H9 (cell line): ENCODE measurements at regions not wholly inside any gene's neighbourhood (a gene's known extent, or its start where the extent isn't known, plus 50 kb on each side); places are given as distances from the start of the nearest gene placed in this dataset.

Source experiments
- DNase-seq: peaks from one replicate; pipeline ENCODE4 v3.0.0-alpha.2; 2017
- H2AFZ ChIP-seq: one replicate; pipeline ENCODE4 v1.6.1; 2013; ENCODE audit warnings: mild to moderate bottlenecking, low read length, control low read depth, moderate library complexity
- H2AK5ac ChIP-seq: 2 replicates; pipeline ENCODE4 v1.6.1; 2013; ENCODE audit warnings: low read length, control low read depth, mixed read lengths; ENCODE audit not compliant: insufficient read length
- H2BK120ac ChIP-seq: one replicate; pipeline ENCODE4 v1.6.1; 2013; ENCODE audit warnings: low read depth, mild to moderate bottlenecking, low read length, control low read depth, inconsistent platforms; ENCODE audit not compliant: poor library complexity, severe bottlenecking
- H2BK12ac ChIP-seq: 2 replicates; pipeline ENCODE4 v1.6.1; 2013; ENCODE audit warnings: low read length, control low read depth, mixed read lengths, low read depth; ENCODE audit not compliant: insufficient read length
- H2BK15ac ChIP-seq: 2 replicates; pipeline ENCODE4 v1.6.1; 2013; ENCODE audit warnings: low read depth, low read length, control low read depth
- H2BK20ac ChIP-seq: one replicate; pipeline ENCODE4 v1.6.1; 2013; ENCODE audit warnings: low read depth, mild to moderate bottlenecking, low read length, control low read depth, inconsistent platforms; ENCODE audit not compliant: poor library complexity, severe bottlenecking
- H2BK5ac ChIP-seq: 2 replicates; pipeline ENCODE4 v1.6.1; 2013; ENCODE audit warnings: low read length, control low read depth, mixed read lengths; ENCODE audit not compliant: insufficient read length
- H3K14ac ChIP-seq: 2 replicates; pipeline ENCODE4 v1.6.1; 2013; ENCODE audit warnings: low read length, control low read depth; ENCODE audit not compliant: insufficient read depth
- H3K18ac ChIP-seq: 2 replicates; pipeline ENCODE4 v1.6.1; 2013; ENCODE audit warnings: low read depth, mild to moderate bottlenecking, mixed read lengths, low read length, control low read depth; ENCODE audit not compliant: insufficient read length
- H3K23ac ChIP-seq: 2 replicates; pipeline ENCODE4 v1.6.1; 2013; ENCODE audit warnings: low read length, control low read depth, mixed read lengths, low read depth; ENCODE audit not compliant: insufficient read length
- H3K23me2 ChIP-seq: 2 replicates; pipeline ENCODE4 v1.6.1; 2013; ENCODE audit warnings: low read depth, mild to moderate bottlenecking, mixed read lengths, low read length, control low read depth; ENCODE audit not compliant: insufficient read length, poor library complexity, severe bottlenecking
- H3K27ac ChIP-seq: 2 replicates; pipeline ENCODE4 v1.5.1; 2013; ENCODE audit warnings: low read length, control low read depth, mixed read lengths, low read depth; ENCODE audit not compliant: insufficient read length
- H3K27me3 ChIP-seq: 2 replicates; pipeline ENCODE4 v1.6.1; 2013; ENCODE audit warnings: low read length, control low read depth, inconsistent platforms; ENCODE audit not compliant: insufficient read depth
- H3K4ac ChIP-seq: 2 replicates; pipeline ENCODE4 v1.6.1; 2013; ENCODE audit warnings: low read depth, mild to moderate bottlenecking, control low read depth, inconsistent platforms, low read length, moderate library complexity
- H3K4me1 ChIP-seq: 2 replicates; pipeline ENCODE4 v1.6.1; 2013; ENCODE audit warnings: low read length, control low read depth, inconsistent platforms; ENCODE audit not compliant: insufficient read depth
- H3K4me2 ChIP-seq: 2 replicates; pipeline ENCODE4 v1.6.1; 2013; ENCODE audit warnings: low read length, control low read depth, mixed read lengths; ENCODE audit not compliant: insufficient read length, insufficient read depth
- H3K56ac ChIP-seq: 2 replicates; pipeline ENCODE4 v1.6.1; 2013; ENCODE audit warnings: low read depth, mild to moderate bottlenecking, mixed read lengths, low read length, control low read depth; ENCODE audit not compliant: insufficient read length
- H3K79me1 ChIP-seq: 2 replicates; pipeline ENCODE4 v1.6.1; 2013; ENCODE audit warnings: low read depth, mild to moderate bottlenecking, moderate library complexity, low read length, control low read depth, inconsistent platforms; ENCODE audit not compliant: insufficient read depth, poor library complexity, severe bottlenecking
- H3K79me2 ChIP-seq: 2 replicates; pipeline ENCODE4 v1.6.1; 2013; ENCODE audit warnings: low read length, control low read depth, inconsistent platforms; ENCODE audit not compliant: insufficient read depth
- H3K9ac ChIP-seq: 2 replicates; pipeline ENCODE4 v1.6.1; 2013; ENCODE audit warnings: low read length, control low read depth, mixed read lengths; ENCODE audit not compliant: insufficient read length; ENCODE audit errors: extremely low read depth
- H3K9me3 ChIP-seq: one replicate; pipeline ENCODE4 v1.6.1; 2013; ENCODE audit warnings: low read depth, low read length, inconsistent platforms; ENCODE audit not compliant: control insufficient read depth
- H3T11ph ChIP-seq: one replicate; pipeline ENCODE4 v1.6.1; 2013; ENCODE audit warnings: mild to moderate bottlenecking, low read length, control low read depth, inconsistent platforms
- H4K20me1 ChIP-seq: one replicate; pipeline ENCODE4 v1.6.1; 2013; ENCODE audit not compliant: control insufficient read depth, insufficient read length, insufficient read depth
- H4K5ac ChIP-seq: 2 replicates; pipeline ENCODE4 v1.6.1; 2013; ENCODE audit warnings: low read depth, mild to moderate bottlenecking, mixed read lengths, low read length, control low read depth; ENCODE audit not compliant: insufficient read length
- H4K8ac ChIP-seq: replicated peaks from 2 replicates; pipeline ENCODE4 v1.6.1; 2013; ENCODE audit warnings: low read length, control low read depth, mixed read lengths, low read depth; ENCODE audit not compliant: insufficient read length
- H4K91ac ChIP-seq: 2 replicates; pipeline ENCODE4 v1.6.1; 2013; ENCODE audit warnings: low read depth, mild to moderate bottlenecking, moderate library complexity, mixed read lengths, low read length, control low read depth; ENCODE audit not compliant: insufficient read length
- H3K27ac Mint-ChIP-seq, 3 experiments: 2 replicates in 2 of 3; 3 replicates in 1 of 3; pipeline ENCODE4 v1.8.0; 2020 to 2021; ENCODE audit warnings: mixed read lengths in 3 of 3, mild to moderate bottlenecking in 1 of 3, moderate library complexity in 1 of 3
- H3K27me3 Mint-ChIP-seq: 2 replicates; pipeline ENCODE4 v1.8.0; 2021; ENCODE audit warnings: low read depth, mild to moderate bottlenecking, moderate library complexity, mixed read lengths
- H3K36me3 Mint-ChIP-seq, 3 experiments: 2 replicates in 2 of 3; 3 replicates in 1 of 3; pipeline ENCODE4 v1.8.0; 2020 to 2021; ENCODE audit warnings: low read depth in 3 of 3, mixed read lengths in 3 of 3; ENCODE audit not compliant: insufficient read depth in 1 of 3
- H3K4me1 Mint-ChIP-seq, 2 experiments: 2 replicates each; pipeline ENCODE4 v1.8.0; 2020; ENCODE audit warnings: mixed read lengths in 2 of 2
- H3K4me3 Mint-ChIP-seq, 2 experiments: 2 replicates in 1 of 2; 3 replicates in 1 of 2; pipeline ENCODE4 v1.8.0; 2020 to 2021; ENCODE audit warnings: mild to moderate bottlenecking in 2 of 2, mixed read lengths in 2 of 2, moderate library complexity in 1 of 2
- H3K9me3 Mint-ChIP-seq, 2 experiments: 2 replicates in 1 of 2; 3 replicates in 1 of 2; pipeline ENCODE4 v1.8.0; 2020; ENCODE audit warnings: mild to moderate bottlenecking in 2 of 2, mixed read lengths in 2 of 2, moderate library complexity in 1 of 2
- WGBS: extraction: QIAGEN DNeasy Blood & Tissue Kit; methylation state at CpG from one replicate; pipeline ENCODE4 v1.1.7; 2013; ENCODE audit warnings: missing lambda C conversion rate, low lambda C conversion rate, mixed read lengths; ENCODE audit not compliant: insufficient read length; ENCODE audit errors: extremely low coverage; 5-methylcytosine and 5-hydroxymethylcytosine counted together
- TF ChIP-seq, protein P1 (sequence below): fragments of 200-600 bp; sonication (generic); conservative IDR thresholded peaks from 3 replicates; pipeline ENCODE4 v1.8.0; 2021; ENCODE audit warnings: antibody characterized with exemption, mild to moderate bottlenecking

DNA sequence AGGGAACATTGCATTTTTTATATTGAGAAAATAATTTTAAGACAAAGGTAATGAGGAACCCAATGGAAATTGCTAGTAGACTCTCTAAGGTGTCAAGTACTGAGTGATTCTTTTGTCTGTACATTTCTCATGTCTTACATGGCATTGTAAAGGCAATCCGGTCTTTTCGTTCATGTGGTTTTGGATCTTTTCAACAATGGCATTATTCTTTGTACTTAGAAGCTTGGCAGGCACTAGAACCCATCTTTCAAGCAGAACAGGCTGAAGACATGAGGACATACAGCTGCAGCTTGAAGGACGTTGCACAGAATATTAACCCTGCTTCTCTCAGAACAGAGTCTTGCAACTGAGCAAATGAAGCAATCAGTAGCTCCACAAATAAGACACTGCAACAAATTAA, 231.5 kb upstream of the ZFHX3 start:
- no peak overlapping the region for H2AK5ac ChIP-seq
- H3K27ac ChIP-seq, result no peak overlapping the region
- H3K27me3 ChIP-seq, result no peaks in the 10 kb centered on the region
- no peak overlapping the region for H3K27ac Mint-ChIP-seq
- no peaks in the 10 kb centered on the region for H3K79me1 ChIP-seq
- no peak overlapping the region for H3K4me2 ChIP-seq
- DNase-seq, result no peak
- no peaks in the 10 kb centered on the region for H3K9me3 ChIP-seq
- no peak overlapping the region for H4K5ac ChIP-seq
- no peak overlapping the region for H2BK20ac ChIP-seq
- H3K9me3 Mint-ChIP-seq, result peaks cover 0 to 3% of the 10 kb centered on the region in 2 experiments; a peak in 2 of 5 replicates
- H3K23ac ChIP-seq, result no peak overlapping the region
- H3K4ac ChIP-seq, result no peak overlapping the region
- no peak overlapping the region for H2AFZ ChIP-seq
- no peak overlapping the region for H3K56ac ChIP-seq
- H3K27me3 Mint-ChIP-seq, result no peaks in the 10 kb centered on the region; the same call in none of the 2 replicates
- H3K4me1 ChIP-seq, result no peaks in the 10 kb centered on the region
- H3K79me2 ChIP-seq, result no peaks in the 10 kb centered on the region
- no CpG with 5 or more reads among the region's 3 CpGs for WGBS
- H3K4me3 Mint-ChIP-seq, result no peak overlapping the region
- no peak overlapping the region for H3K9ac ChIP-seq
- no peak overlapping the region for H2BK5ac ChIP-seq
- H3T11ph ChIP-seq, result no peak overlapping the region
- H2BK12ac ChIP-seq, result no peak overlapping the region
- no peak overlapping the region for H4K91ac ChIP-seq
- no peak overlapping the region for H3K14ac ChIP-seq
- no peaks in the 10 kb centered on the region for H3K23me2 ChIP-seq
- no peak overlapping the region for H2BK120ac ChIP-seq
- H4K8ac ChIP-seq, result no peak overlapping the region
- no peaks in the 10 kb centered on the region for H4K20me1 ChIP-seq
- TF ChIP-seq, protein P1, sequence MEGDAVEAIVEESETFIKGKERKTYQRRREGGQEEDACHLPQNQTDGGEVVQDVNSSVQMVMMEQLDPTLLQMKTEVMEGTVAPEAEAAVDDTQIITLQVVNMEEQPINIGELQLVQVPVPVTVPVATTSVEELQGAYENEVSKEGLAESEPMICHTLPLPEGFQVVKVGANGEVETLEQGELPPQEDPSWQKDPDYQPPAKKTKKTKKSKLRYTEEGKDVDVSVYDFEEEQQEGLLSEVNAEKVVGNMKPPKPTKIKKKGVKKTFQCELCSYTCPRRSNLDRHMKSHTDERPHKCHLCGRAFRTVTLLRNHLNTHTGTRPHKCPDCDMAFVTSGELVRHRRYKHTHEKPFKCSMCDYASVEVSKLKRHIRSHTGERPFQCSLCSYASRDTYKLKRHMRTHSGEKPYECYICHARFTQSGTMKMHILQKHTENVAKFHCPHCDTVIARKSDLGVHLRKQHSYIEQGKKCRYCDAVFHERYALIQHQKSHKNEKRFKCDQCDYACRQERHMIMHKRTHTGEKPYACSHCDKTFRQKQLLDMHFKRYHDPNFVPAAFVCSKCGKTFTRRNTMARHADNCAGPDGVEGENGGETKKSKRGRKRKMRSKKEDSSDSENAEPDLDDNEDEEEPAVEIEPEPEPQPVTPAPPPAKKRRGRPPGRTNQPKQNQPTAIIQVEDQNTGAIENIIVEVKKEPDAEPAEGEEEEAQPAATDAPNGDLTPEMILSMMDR, result no peak
- no peaks in the 10 kb centered on the region for H3K4me1 Mint-ChIP-seq
- no peaks in the 10 kb centered on the region for H3K36me3 Mint-ChIP-seq
- H2BK15ac ChIP-seq, result no peak overlapping the region
- no peak overlapping the region for H3K18ac ChIP-seq
